Body of pancreas (tissue), 4 donors: ENCODE measurements at regions not wholly inside any gene's neighbourhood (a gene's known extent, or its start where the extent isn't known, plus 50 kb on each side); places are given as distances from the start of the nearest gene placed in this dataset.

Experiments used
- ATAC-seq: fragments of 150-250 bp; one replicate; pipeline ENCODE4 v1.9.1; 2016
- DNase-seq, 4 donors: peaks; one replicate each; pipeline ENCODE4 v3.0.0-alpha.2; 2019
- H3K27ac ChIP-seq, 4 donors: fragments of 200-600 bp; sonication (generic); 1 replicate in 3 of 4; 2 replicates in 1 of 4; pipeline versions ENCODE4 v1.5.1 to v1.6.1; 2016 to 2019; ENCODE audit warnings: mild to moderate bottlenecking in 1 of 4, mixed read lengths in 1 of 4, moderate library complexity in 1 of 4
- H3K27me3 ChIP-seq, 2 donors: fragments of 200-600 bp; sonication (generic); one replicate each; pipeline ENCODE4 v1.6.0; 2016; ENCODE audit warnings: mild to moderate bottlenecking in 1 of 2
- H3K36me3 ChIP-seq, 2 donors: fragments of 200-600 bp; sonication (generic); replicated peaks in 1 of 2; 2 replicates each; pipeline ENCODE4 v1.5.1; 2016; ENCODE audit warnings: low read depth in 2 of 2; ENCODE audit not compliant: insufficient read depth in 1 of 2
- H3K4me1 ChIP-seq: fragments of 200-600 bp; sonication (generic); one replicate; pipeline ENCODE4 v1.6.0; 2016
- H3K4me3 ChIP-seq, 2 donors: fragments of 200-600 bp; sonication (generic); 1 replicate in 1 of 2; 2 replicates in 1 of 2; pipeline ENCODE4 v1.5.1; 2016 to 2019
- H3K9me3 ChIP-seq, 3 donors: fragments of 200-600 bp; sonication (generic); 1 replicate in 2 of 3; 2 replicates in 1 of 3; pipeline ENCODE4 v1.5.1; 2016
- POLR2A ChIP-seq, 3 donors: fragments of 450-650 bp; IDR thresholded peaks; one replicate each; pipeline ENCODE4 v1.6.1; 2016; ENCODE audit warnings: antibody characterized with exemption in 3 of 3, mild to moderate bottlenecking in 2 of 3
- WGBS, 2 donors: methylation state at CpG; one replicate each; pipeline ENCODE4 v1.1.5; 2017; 5-methylcytosine and 5-hydroxymethylcytosine counted together
- intact Hi-C: fragments of 100-400 bp; cut with DNase I; formaldehyde crosslinking; loops from one replicate; pipeline ENCODE4 v1.15.1; 2023
- TF ChIP-seq, protein P1 (sequence below), 7 experiments: fragments of 450-650 bp in 4 of 7; fragments of 200-600 bp in 3 of 7; sonication (generic) in 3 of 7; IDR thresholded peaks; one replicate each; pipeline ENCODE4 v1.5.1; 2016 to 2019; ENCODE audit warnings: antibody characterized with exemption in 7 of 7

DNA sequence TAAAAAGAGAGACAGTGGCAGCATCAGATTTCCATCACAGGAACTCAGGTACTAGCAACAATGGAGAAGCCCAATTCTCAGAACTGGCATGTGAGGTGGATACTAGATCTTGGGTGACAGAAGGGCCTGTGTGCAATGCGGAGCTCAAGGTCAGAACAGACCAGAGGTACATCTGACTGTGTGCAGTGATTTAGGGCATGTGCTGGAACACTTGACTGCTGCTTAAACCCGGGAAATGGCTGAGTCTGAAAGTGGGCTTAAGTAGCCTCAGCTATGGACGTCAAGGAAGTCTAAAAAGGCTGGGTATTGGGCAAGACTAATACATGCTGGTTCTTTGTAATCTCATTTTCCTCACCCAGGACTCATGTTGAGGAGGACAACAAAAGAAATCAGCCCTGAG, 182.2 kb downstream of the LACC1 start:
- Histone ChIP-seq H3K36me3 (no peaks in the 10 kb centered on the region), H3K9me3 (no peaks in the 10 kb centered on the region), H3K27me3 (no peaks in the 10 kb centered on the region), H3K4me1 (no peaks in the 10 kb centered on the region), H3K4me3 (no peak overlapping the region), H3K27ac (no peak overlapping the region)
- intact Hi-C loops = no loop called here
- TF ChIP-seq POLR2A (IDR thresholded peaks at IDR 0.05) = no peak
- TF ChIP-seq, protein P1, sequence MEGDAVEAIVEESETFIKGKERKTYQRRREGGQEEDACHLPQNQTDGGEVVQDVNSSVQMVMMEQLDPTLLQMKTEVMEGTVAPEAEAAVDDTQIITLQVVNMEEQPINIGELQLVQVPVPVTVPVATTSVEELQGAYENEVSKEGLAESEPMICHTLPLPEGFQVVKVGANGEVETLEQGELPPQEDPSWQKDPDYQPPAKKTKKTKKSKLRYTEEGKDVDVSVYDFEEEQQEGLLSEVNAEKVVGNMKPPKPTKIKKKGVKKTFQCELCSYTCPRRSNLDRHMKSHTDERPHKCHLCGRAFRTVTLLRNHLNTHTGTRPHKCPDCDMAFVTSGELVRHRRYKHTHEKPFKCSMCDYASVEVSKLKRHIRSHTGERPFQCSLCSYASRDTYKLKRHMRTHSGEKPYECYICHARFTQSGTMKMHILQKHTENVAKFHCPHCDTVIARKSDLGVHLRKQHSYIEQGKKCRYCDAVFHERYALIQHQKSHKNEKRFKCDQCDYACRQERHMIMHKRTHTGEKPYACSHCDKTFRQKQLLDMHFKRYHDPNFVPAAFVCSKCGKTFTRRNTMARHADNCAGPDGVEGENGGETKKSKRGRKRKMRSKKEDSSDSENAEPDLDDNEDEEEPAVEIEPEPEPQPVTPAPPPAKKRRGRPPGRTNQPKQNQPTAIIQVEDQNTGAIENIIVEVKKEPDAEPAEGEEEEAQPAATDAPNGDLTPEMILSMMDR (IDR thresholded peaks at IDR 0.05) = no peak
- 78 to 89% methylated on average over 3 of the region's 3 CpGs for WGBS, 2 donors
- DNase-seq = no peak
- no peak for ATAC-seq

DNA sequence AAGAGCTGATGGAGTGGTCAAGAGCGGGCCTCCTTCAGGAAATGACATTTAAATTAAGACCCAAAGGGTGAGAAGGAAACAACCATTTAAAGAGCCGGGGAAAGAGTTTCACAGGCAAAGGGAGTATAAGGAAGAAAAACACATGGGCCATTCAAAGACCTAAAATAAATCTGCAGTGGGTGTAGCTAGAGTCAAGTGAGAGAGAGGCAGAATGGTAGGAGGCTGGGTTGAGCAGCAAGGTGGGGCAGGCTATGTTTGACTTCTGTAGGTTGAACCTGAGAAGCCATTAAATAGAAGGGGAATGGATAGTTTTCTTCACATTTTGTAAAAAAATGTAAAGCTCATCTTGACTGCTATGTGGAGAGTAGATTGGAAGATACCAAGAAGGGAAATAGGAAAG, 183.8 kb downstream of the LACC1 start:
- DNase-seq (no peak), ATAC-seq (no peak)
- H3K9me3 ChIP-seq = no peaks in the 10 kb centered on the region
- WGBS, 2 donors = 95 to 97% methylated on average over 2 of the region's 2 CpGs
- intact Hi-C loops = no loop called here
- H3K4me3 ChIP-seq = no peak overlapping the region
- H3K4me1 ChIP-seq = no peaks in the 10 kb centered on the region
- H3K27me3 ChIP-seq = no peaks in the 10 kb centered on the region
- no peaks in the 10 kb centered on the region for H3K36me3 ChIP-seq
- TF ChIP-seq, protein P1 (IDR thresholded peaks at IDR 0.05) = no peak
- no peak for TF ChIP-seq POLR2A (IDR thresholded peaks at IDR 0.05)
- no peak overlapping the region for H3K27ac ChIP-seq

GRCh38 chr13:44063881-44064280, 184.2 kb downstream of the LACC1 start:
- intact Hi-C loops = no loop called here

DNA sequence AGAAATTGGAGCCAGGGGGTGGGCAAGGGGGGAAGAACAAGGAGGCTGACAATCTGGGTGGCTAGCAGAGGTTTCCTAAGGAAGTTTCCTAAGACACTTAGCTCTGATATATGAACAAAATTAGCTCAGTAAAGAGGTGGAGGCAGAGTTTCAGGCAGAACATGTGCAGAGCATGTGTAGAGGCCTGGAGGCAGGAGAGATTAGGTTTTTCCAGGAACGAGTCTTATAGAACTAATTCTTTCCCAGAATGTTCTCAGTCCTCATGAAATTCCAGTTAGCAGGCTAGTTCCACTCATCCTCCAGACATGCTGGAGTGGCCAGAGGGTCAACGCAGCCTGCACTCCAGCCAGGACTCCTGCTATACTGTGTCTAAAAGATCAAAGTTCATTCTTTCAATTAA, 184.7 kb downstream of the LACC1 start:
- DNase-seq = no peak
- Histone ChIP-seq H3K36me3 (no peaks in the 10 kb centered on the region), H3K4me3 (no peak overlapping the region), H3K27ac (no peak overlapping the region), H3K9me3 (no peaks in the 10 kb centered on the region), H3K27me3 (no peaks in the 10 kb centered on the region), H3K4me1 (no peaks in the 10 kb centered on the region)
- intact Hi-C loops = no loop called here
- TF ChIP-seq POLR2A (IDR thresholded peaks at IDR 0.05) = no peak
- WGBS, 2 donors = 43 to 58% methylated on average over 2 of the region's 2 CpGs
- no peak for ATAC-seq

More at GRCh38 chr13:44063881-44064280, 184.2 kb downstream of the LACC1 start:
- H3K4me1 ChIP-seq = no peaks in the 10 kb centered on the region
- WGBS, 2 donors = 70 to 78% methylated on average over 2 of the region's 2 CpGs
- H3K36me3 ChIP-seq = no peaks in the 10 kb centered on the region
- H3K27me3 ChIP-seq = no peaks in the 10 kb centered on the region
- no peaks in the 10 kb centered on the region for H3K9me3 ChIP-seq
- no peak overlapping the region for H3K4me3 ChIP-seq
- no peak for TF ChIP-seq POLR2A (IDR thresholded peaks at IDR 0.05)
- TF ChIP-seq, protein P1 (IDR thresholded peaks at IDR 0.05) = no peak
- H3K27ac ChIP-seq = no peak overlapping the region
- no peak for DNase-seq
- ATAC-seq = no peak

- Histone ChIP-seq H3K4me3 (no peak overlapping the region), H3K4me1 (no peaks in the 10 kb centered on the region), H3K9me3 (no peaks in the 10 kb centered on the region), H3K27ac (no peak overlapping the region), H3K27me3 (no peaks in the 10 kb centered on the region), H3K36me3 (no peaks in the 10 kb centered on the region)
- no peak for ATAC-seq
- no peak for DNase-seq
- 78 to 84% methylated on average over 3 of the region's 3 CpGs for WGBS, 2 donors
- intact Hi-C loops = no loop called here
- TF ChIP-seq, protein P1 (IDR thresholded peaks at IDR 0.05) = no peak
- no peak for TF ChIP-seq POLR2A (IDR thresholded peaks at IDR 0.05)
Measured at GRCh38 chr13:44068169-44068568, 188.5 kb downstream of the LACC1 start.
